Ishikawa (cell line): ENCODE measurements at regions not wholly inside any gene's neighbourhood (a gene's known extent, or its start where the extent isn't known, plus 50 kb on each side); places are given as distances from the start of the nearest gene placed in this dataset.

Experiments
- CEBPB ChIP-seq: IDR thresholded peaks from 2 replicates; pipeline ENCODE4 v1.6.1; 2012
- CREB1 ChIP-seq: IDR thresholded peaks from 2 replicates; pipeline ENCODE4 v1.6.1; 2012; ENCODE audit warnings: low read depth
- EGR1 ChIP-seq: IDR thresholded peaks from 2 replicates; pipeline ENCODE4 v1.6.1; 2012
- EP300 ChIP-seq: IDR thresholded peaks from 2 replicates; pipeline ENCODE4 v1.6.1; 2012; ENCODE audit warnings: borderline replicate concordance
- FOXM1 ChIP-seq: IDR thresholded peaks from 2 replicates; pipeline ENCODE4 v1.6.1; 2012; ENCODE audit warnings: low read depth, borderline replicate concordance
- MAX ChIP-seq: IDR thresholded peaks from 2 replicates; pipeline ENCODE4 v1.6.1; 2012
- NFIC ChIP-seq: IDR thresholded peaks from 2 replicates; pipeline ENCODE4 v1.6.1; 2012
- RAD21 ChIP-seq: IDR thresholded peaks from 2 replicates; pipeline ENCODE4 v1.6.1; 2012; ENCODE audit warnings: low read depth
- REST ChIP-seq: IDR thresholded peaks from 2 replicates; pipeline ENCODE4 v1.6.1; 2012; ENCODE audit warnings: low read depth, mild to moderate bottlenecking
- TAF1 ChIP-seq: IDR thresholded peaks from 2 replicates; pipeline ENCODE4 v1.6.1; 2012; ENCODE audit warnings: low read depth, mild to moderate bottlenecking
- TCF12 ChIP-seq: IDR thresholded peaks from 2 replicates; pipeline ENCODE4 v1.6.1; 2012; ENCODE audit warnings: low read depth
- TEAD4 ChIP-seq: IDR thresholded peaks from 2 replicates; pipeline ENCODE4 v1.6.1; 2012
- YY1 ChIP-seq: IDR thresholded peaks from 2 replicates; pipeline ENCODE4 v1.6.1; 2012; ENCODE audit warnings: low read depth
- ZBTB7A ChIP-seq: IDR thresholded peaks from 2 replicates; pipeline ENCODE4 v1.6.1; 2012; ENCODE audit warnings: low read depth
- TF ChIP-seq, protein P1 (sequence below): IDR thresholded peaks from 2 replicates; pipeline ENCODE4 v1.6.1; 2012

DNA sequence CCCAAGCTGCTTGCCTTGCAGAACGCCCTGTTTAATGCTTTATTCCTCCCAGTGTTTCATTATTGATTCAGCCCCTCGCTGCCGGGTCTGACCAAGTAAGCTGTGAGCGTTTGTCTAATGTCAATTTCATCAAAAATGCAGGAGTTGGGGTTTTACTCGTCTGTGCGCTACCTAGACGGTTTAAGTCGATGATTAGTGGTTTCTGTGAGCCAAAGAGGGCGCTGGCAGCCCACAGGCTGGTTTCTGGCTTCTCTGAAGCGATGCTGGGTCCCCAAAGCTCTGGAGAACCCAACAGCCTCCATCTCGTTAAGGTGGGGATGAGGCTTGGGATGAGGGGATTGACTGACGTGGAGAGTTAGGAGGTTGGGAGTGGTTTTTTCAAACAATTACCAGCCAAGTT is 102.9 kb downstream of the SYF2 start:
- no peak for TF ChIP-seq YY1
- TF ChIP-seq REST, result no peak
- no peak for TF ChIP-seq TAF1
- no peak for TF ChIP-seq MAX
- TF ChIP-seq NFIC, result no peak
- TF ChIP-seq RAD21, result no peak
- no peak for TF ChIP-seq EP300

DNA sequence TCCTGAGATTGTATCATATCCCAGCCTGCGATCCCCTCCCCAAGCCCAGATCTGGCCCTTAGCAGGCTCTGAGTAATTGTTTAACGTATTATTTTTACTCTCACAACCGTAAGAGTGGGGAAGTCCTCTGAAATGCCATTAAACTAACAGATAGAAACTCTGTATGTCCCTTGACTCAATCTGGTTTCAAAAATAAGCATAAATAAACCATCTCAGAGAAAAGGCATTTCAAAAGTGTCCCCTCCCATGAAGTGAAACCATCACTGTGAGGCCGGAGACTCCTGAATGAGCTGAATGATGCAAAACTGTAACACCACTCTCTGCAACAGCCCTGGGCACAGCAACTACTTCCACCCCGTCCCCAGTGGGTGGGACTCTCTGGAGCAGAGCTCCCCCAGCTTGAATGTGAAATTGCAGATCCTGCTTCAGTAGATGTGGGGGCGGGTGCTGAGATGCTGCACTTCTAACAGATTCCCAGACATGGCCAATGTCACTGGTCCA is 104.1 kb downstream of the SYF2 start:
- TF ChIP-seq REST (no peak), TEAD4 (no peak), TCF12 (no peak), RAD21 (no peak), EGR1 (no peak), ZBTB7A (no peak), MAX (no peak), YY1 (no peak), TAF1 (no peak), FOXM1 (no peak), EP300 (no peak), NFIC (no peak), CREB1 (no peak), CEBPB (no peak)
- TF ChIP-seq, protein P1, sequence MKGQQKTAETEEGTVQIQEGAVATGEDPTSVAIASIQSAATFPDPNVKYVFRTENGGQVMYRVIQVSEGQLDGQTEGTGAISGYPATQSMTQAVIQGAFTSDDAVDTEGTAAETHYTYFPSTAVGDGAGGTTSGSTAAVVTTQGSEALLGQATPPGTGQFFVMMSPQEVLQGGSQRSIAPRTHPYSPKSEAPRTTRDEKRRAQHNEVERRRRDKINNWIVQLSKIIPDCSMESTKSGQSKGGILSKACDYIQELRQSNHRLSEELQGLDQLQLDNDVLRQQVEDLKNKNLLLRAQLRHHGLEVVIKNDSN, result no peak

DNA sequence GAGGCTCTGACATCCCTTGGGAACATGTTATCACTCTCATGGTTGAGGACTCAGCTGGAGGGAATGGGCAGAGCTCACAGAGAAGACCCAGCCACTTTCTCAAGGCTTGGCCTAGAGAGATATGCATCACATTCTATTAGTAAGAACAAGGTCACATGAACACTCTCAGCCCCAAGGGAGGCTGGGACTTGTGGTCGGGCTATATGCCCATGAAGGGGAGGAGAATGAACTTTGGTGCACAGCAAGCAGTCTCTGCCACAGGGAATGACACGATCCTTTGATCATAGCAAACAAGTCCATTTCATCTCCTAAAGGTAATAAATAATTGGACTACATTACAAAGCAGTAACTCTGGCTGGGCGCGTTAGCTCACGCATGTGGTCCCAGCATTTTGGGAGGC is 105.7 kb downstream of the SYF2 start:
- TF ChIP-seq, protein P1, result peak; percentile 39; the same call in 1 of the 2 replicates
- no peak for TF ChIP-seq TCF12

DNA sequence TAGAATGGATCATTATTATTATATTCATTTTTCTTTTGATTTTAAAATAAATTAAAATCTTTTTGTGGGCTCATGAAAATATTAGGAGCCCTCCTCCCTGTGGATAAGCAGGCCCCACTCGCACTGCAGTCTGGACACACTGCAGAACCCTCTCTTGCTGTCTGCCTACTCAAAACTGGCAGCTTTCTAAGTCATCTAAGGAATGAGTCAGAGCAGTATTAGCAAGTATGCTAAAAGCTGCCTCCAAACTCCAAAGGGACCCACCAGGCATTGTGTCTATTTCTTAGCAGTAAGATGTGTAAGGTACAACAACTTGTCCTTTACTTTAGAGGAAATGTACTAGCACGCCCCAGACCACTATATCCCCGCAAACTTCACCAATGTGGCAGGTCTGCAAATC is 108.8 kb downstream of the SYF2 start:
- TF ChIP-seq MAX (no peak), CREB1 (no peak), NFIC (no peak), EGR1 (no peak), TAF1 (no peak), EP300 (no peak), REST (no peak), FOXM1 (no peak), YY1 (no peak), RAD21 (no peak), CEBPB (no peak), ZBTB7A (no peak), TEAD4 (no peak), TCF12 (no peak)
- TF ChIP-seq, protein P1, result no peak
